A673 (cell line): ENCODE measurements at regions not wholly inside any gene's neighbourhood (a gene's known extent, or its start where the extent isn't known, plus 50 kb on each side); places are given as distances from the start of the nearest gene placed in this dataset.

ENCODE experiments used
- EZH2 ChIP-seq: fragments of 200-600 bp; sonication (generic); IDR thresholded peaks from 2 replicates; pipeline ENCODE4 v1.6.1; 2017; ENCODE audit warnings: borderline replicate concordance, low read depth, mild to moderate bottlenecking, mixed read lengths, antibody characterized with exemption, low read length; ENCODE audit not compliant: poor library complexity, severe bottlenecking
- TF ChIP-seq, protein P1 (sequence below): fragments of 300-800, 200-600 bp; sonication (generic); conservative IDR thresholded peaks from 2 replicates; pipeline ENCODE4 v1.5.1; 2017; ENCODE audit warnings: low read depth, mild to moderate bottlenecking, antibody characterized with exemption, low read length, moderate library complexity, mixed read lengths

DNA sequence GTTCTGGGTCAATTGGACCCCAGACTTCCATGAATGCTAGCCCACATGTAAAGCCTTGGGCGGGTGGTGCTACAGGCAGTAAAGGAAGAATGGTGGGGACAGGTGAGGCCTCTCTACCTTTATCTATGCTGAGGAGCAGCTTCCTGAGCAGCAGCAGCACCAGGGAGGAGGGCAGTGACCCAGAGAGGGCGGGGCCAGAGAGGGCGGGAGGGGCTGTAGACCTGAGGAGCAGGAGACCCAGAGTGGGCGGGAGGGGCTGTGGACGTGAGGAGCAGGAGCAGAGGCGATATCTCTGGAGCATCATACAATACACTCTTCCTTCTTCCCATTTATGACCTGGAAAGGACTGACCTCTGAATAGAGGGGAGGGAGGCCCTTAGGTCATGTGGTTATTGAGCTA, 165.9 kb downstream of the MTRR start:
- TF ChIP-seq, protein P1, sequence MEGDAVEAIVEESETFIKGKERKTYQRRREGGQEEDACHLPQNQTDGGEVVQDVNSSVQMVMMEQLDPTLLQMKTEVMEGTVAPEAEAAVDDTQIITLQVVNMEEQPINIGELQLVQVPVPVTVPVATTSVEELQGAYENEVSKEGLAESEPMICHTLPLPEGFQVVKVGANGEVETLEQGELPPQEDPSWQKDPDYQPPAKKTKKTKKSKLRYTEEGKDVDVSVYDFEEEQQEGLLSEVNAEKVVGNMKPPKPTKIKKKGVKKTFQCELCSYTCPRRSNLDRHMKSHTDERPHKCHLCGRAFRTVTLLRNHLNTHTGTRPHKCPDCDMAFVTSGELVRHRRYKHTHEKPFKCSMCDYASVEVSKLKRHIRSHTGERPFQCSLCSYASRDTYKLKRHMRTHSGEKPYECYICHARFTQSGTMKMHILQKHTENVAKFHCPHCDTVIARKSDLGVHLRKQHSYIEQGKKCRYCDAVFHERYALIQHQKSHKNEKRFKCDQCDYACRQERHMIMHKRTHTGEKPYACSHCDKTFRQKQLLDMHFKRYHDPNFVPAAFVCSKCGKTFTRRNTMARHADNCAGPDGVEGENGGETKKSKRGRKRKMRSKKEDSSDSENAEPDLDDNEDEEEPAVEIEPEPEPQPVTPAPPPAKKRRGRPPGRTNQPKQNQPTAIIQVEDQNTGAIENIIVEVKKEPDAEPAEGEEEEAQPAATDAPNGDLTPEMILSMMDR = no peak
- TF ChIP-seq EZH2 = no peak
